Panc1 (cell line): ENCODE measurements at regions not wholly inside any gene's neighbourhood (a gene's known extent, or its start where the extent isn't known, plus 50 kb on each side); places are given as distances from the start of the nearest gene placed in this dataset.

ENCODE experiments used
- SIN3A ChIP-seq: IDR thresholded peaks from 2 replicates; pipeline ENCODE4 v1.6.1; 2012; ENCODE audit warnings: low read depth, mild to moderate bottlenecking, low read length, moderate library complexity, borderline replicate concordance; ENCODE audit not compliant: insufficient read depth
- TF ChIP-seq, protein P1 (sequence below): fragments of 450-650 bp; IDR thresholded peaks from 2 replicates; pipeline ENCODE4 v1.5.1; 2017; ENCODE audit warnings: mild to moderate bottlenecking

DNA sequence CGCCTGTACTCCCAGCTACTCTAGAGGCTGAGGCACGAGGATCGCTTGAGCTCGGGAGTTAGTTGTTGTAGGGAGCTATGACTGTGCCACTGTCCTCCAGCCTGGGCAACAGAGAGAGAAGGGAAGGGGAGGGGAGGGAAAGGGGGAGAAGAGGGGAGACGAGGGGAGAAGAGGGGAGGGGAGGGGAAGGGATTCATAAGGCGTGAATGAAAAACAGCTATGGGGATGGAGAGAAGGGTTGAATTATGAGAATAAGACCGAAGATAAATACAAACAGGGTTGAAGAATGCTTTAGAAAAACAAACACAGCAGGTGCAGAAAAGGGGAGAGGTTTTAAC, 106.0 kb downstream of the TRIM27 start:
- TF ChIP-seq, protein P1, sequence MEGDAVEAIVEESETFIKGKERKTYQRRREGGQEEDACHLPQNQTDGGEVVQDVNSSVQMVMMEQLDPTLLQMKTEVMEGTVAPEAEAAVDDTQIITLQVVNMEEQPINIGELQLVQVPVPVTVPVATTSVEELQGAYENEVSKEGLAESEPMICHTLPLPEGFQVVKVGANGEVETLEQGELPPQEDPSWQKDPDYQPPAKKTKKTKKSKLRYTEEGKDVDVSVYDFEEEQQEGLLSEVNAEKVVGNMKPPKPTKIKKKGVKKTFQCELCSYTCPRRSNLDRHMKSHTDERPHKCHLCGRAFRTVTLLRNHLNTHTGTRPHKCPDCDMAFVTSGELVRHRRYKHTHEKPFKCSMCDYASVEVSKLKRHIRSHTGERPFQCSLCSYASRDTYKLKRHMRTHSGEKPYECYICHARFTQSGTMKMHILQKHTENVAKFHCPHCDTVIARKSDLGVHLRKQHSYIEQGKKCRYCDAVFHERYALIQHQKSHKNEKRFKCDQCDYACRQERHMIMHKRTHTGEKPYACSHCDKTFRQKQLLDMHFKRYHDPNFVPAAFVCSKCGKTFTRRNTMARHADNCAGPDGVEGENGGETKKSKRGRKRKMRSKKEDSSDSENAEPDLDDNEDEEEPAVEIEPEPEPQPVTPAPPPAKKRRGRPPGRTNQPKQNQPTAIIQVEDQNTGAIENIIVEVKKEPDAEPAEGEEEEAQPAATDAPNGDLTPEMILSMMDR, result no peak
- TF ChIP-seq SIN3A, result no peak
